ENCODE measurements at regions not wholly inside any gene's neighbourhood (a gene's known extent, or its start where the extent isn't known, plus 50 kb on each side); places are given as distances from the start of the nearest gene placed in this dataset.
"Not testable (repeated sequence)": the region's sequence is repeated elsewhere in the genome, so short reads cannot be mapped to it uniquely, and the experiment has no call there.

GRCh38 chr6:170088582-170088955 is 202.3 kb downstream of the DLL1 start:
- CTCF ChIA-PET = no interaction called here

DNA sequence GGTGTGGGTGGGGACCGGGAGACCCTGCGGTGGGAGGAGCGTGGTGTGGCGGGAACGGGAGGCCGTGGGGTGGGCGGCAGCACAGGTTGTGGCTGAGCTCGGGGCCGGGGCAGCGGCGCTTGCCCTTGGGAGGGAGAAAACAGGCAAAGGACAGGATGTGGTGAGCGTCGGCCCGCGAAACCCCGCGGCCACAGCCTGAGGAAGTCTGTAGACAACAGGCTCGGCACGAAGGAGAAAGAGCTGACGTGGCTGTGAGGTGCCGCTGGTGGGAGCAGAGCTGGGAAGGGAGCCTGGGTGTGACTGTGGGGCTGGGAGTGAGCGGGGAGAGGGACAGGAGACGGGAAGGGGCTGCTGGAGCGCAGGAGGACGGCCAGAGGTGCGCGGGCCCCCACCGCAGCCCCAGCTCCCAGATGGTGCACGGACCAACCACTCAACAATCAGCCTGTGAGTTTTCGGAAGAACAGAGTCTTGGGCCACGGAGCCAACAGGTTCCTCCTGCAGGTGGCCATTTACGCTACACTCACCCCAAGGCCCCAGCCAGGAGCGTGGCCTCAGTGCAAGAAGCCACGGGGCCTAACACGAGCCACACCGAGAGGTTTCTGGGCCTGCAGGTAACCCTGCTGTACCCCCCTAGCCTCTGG is 202.8 kb downstream of the DLL1 start:
- no peak for DNase-seq (ENCODE audit: low spot score)
- no peak for TF ChIP-seq CTCF (conservative IDR thresholded peaks at IDR 0.05; ENCODE audit: low read depth)
- ChIA-PET CTCF (no interaction called here), POLR2A (ENCODE audit: low non-redundant PET) (no interaction called here)
- H3K27ac ChIP-seq = no peak overlapping the region

More at GRCh38 chr6:170088582-170088955, 202.3 kb downstream of the DLL1 start:
- TF ChIP-seq CTCF (conservative IDR thresholded peaks at IDR 0.05; ENCODE audit: low read depth) = no peak
- H3K27ac ChIP-seq = no peak overlapping the region
- POLR2A ChIA-PET (ENCODE audit: low non-redundant PET) = no interaction called here
- DNase-seq (ENCODE audit: low spot score) = no peak

- DNase-seq (ENCODE audit: low spot score); POLR2A ChIA-PET (ENCODE audit: low non-redundant PET); CTCF ChIA-PET; H3K27ac ChIP-seq: not testable (repeated sequence)
Observed at GRCh38 chr6:170087421-170087780, 203.5 kb downstream of the DLL1 start.

- CTCF ChIA-PET = no interaction called here
- POLR2A ChIA-PET (ENCODE audit: low non-redundant PET) = no interaction called here
- TF ChIP-seq CTCF (conservative IDR thresholded peaks at IDR 0.05; ENCODE audit: low read depth) = no peak
- H3K27ac ChIP-seq = no peak overlapping the region
- DNase-seq (ENCODE audit: low spot score) = no peak
Observed at GRCh38 chr6:170086639-170087420, 204.0 kb downstream of the DLL1 start.

- H3K27ac ChIP-seq = no peak overlapping the region
- CTCF ChIA-PET = no interaction called here
- DNase-seq (ENCODE audit: low spot score) = no peak
- no peak for TF ChIP-seq CTCF (conservative IDR thresholded peaks at IDR 0.05; ENCODE audit: low read depth)
- POLR2A ChIA-PET (ENCODE audit: low non-redundant PET) = no interaction called here
Observed at GRCh38 chr6:170085475-170086401, 205.1 kb downstream of the DLL1 start.

GRCh38 chr6:170084166-170084730 is 206.6 kb downstream of the DLL1 start:
- DNase-seq (ENCODE audit: low spot score) = no peak
- H3K27ac ChIP-seq = no peak overlapping the region
- CTCF ChIA-PET = interaction anchor here (0.7 kb wide), 1 partner anchor 232 kb away, joined by 4 read pairs; no protein-coding TSS in a partner anchor
- POLR2A ChIA-PET (ENCODE audit: low non-redundant PET) = no interaction called here
- no peak for TF ChIP-seq CTCF (conservative IDR thresholded peaks at IDR 0.05; ENCODE audit: low read depth)

All from RWPE1 (cell line).